Panc1 (cell line): ENCODE measurements at regions not wholly inside any gene's neighbourhood (a gene's known extent, or its start where the extent isn't known, plus 50 kb on each side); places are given as distances from the start of the nearest gene placed in this dataset.

Experiments used
- ATAC-seq: fragments of 200-7000 bp; cut with Tn5 transposase; 2 replicates; pipeline ENCODE4 v1.9.1; 2020; ENCODE audit warnings: mild to moderate bottlenecking, moderate library complexity
- BruUV-seq: library from RNA; stranded (reverse); fragments of 400-500 nt; replicated peaks from 2 replicates; lab custom pipeline; 2021; lab: Mats Ljungman, UMichigan
- CTCF ChIA-PET: fragments of 300-600 bp; sonication (Branson Sonifier 250); formaldehyde crosslinking; loops from one replicate; lab custom pipeline; 2022; ENCODE audit warnings: antibody characterized with exemption; lab: Charles Lee
- POLR2A ChIA-PET: fragments of 300-600 bp; sonication (Branson Sonifier 250); formaldehyde crosslinking; loops from one replicate; lab custom pipeline; 2022; ENCODE audit warnings: antibody characterized with exemption; lab: Charles Lee
- DNase-seq: peaks from one replicate; pipeline ENCODE4 v3.0.0-alpha.2; 2010; ENCODE audit warnings: low read depth, low spot score
- H3K27ac ChIP-seq: 2 replicates; pipeline ENCODE4 v1.5.1; 2011; ENCODE audit warnings: mild to moderate bottlenecking, low read length, inconsistent platforms
- H3K27me3 ChIP-seq: fragments of 200-500 bp; sonication (Bioruptor generic); 2 replicates; pipeline ENCODE4 v1.6.0; 2014; ENCODE audit warnings: low read length, inconsistent platforms; ENCODE audit not compliant: control insufficient read depth, insufficient read depth
- H3K36me3 ChIP-seq: fragments of 200-500 bp; sonication (Bioruptor generic); 2 replicates; pipeline ENCODE4 v1.5.1; 2014; ENCODE audit warnings: inconsistent platforms, mild to moderate bottlenecking, low read length, moderate library complexity; ENCODE audit not compliant: control insufficient read depth, insufficient read depth
- H3K4me1 ChIP-seq: 2 replicates; pipeline ENCODE4 v1.5.1; 2011; ENCODE audit warnings: inconsistent platforms, mild to moderate bottlenecking, low read length, moderate library complexity; ENCODE audit not compliant: control insufficient read depth, insufficient read depth
- H3K4me3 ChIP-seq, 2 experiments: 2 replicates each; pipeline ENCODE4 v1.5.1; 2011 to 2012; ENCODE audit warnings: low read depth in 2 of 2, low read length in 2 of 2, mild to moderate bottlenecking in 2 of 2, inconsistent platforms in 1 of 2, moderate library complexity in 1 of 2
- H3K9me3 ChIP-seq: fragments of 200-500 bp; sonication (Bioruptor generic); 2 replicates; pipeline ENCODE4 v1.5.1; 2014; ENCODE audit warnings: low read depth, mild to moderate bottlenecking, inconsistent platforms, low read length, moderate library complexity; ENCODE audit not compliant: control insufficient read depth, insufficient read depth
- POLR2AphosphoS5 ChIP-seq: IDR thresholded peaks from 2 replicates; pipeline ENCODE4 v1.6.1; 2012; ENCODE audit warnings: mild to moderate bottlenecking, low read depth, low read length, moderate library complexity
- REST ChIP-seq, 2 experiments: IDR thresholded peaks; 2 replicates each; pipeline ENCODE4 v1.6.1; 2011 to 2012; ENCODE audit warnings: low read depth in 2 of 2, control low read depth in 1 of 2, low read length in 1 of 2, mild to moderate bottlenecking in 1 of 2, moderate library complexity in 1 of 2; ENCODE audit not compliant: insufficient read depth in 1 of 2
- SIN3A ChIP-seq: IDR thresholded peaks from 2 replicates; pipeline ENCODE4 v1.6.1; 2012; ENCODE audit warnings: low read depth, mild to moderate bottlenecking, low read length, moderate library complexity, borderline replicate concordance; ENCODE audit not compliant: insufficient read depth
- TCF7L2 ChIP-seq: IDR thresholded peaks from 2 replicates; pipeline ENCODE4 v1.6.1; 2011; ENCODE audit warnings: mild to moderate bottlenecking, low read depth, low read length, inconsistent platforms
- in situ Hi-C: cut with HindIII; loops from 2 replicates; pipeline ENCODE4 v1.10.0; 2016; ENCODE audit warnings: low sequenced_read_pairs, low pct_unique_long_range_greater_than_20kb
- intact Hi-C: fragments of 100-400 bp; cut with micrococcal nuclease; formaldehyde crosslinking; loops from one replicate; pipeline ENCODE4 v1.10.0; 2022; ENCODE audit not compliant: unreplicated experiment
- TF ChIP-seq, protein P1 (sequence below): fragments of 450-650 bp; IDR thresholded peaks from 2 replicates; pipeline ENCODE4 v1.5.1; 2017; ENCODE audit warnings: mild to moderate bottlenecking

DNA sequence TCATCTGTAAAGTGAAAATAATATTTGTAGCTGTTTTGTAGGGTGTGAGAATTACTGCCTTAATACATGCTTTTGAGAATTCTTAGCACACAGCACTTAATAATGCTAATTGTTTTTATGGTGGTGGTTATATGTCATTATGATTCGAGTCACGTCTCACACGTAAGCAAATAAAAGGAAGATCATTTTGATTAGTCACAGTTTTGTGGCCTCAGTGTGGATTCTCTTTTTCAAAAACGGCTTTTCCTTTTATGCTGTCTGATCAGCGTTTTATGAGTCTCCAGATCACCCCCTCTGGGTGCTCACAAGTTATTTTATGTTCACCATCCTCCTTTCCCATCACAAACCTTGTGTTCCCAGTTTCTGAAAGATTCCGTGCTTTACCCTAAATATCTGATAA is 255.6 kb upstream of the CNTN4 start:
- in situ Hi-C loops = no loop called here
- Histone ChIP-seq H3K4me3 (no peak overlapping the region), H3K27ac (no peak overlapping the region), H3K36me3 (no peaks in the 10 kb centered on the region), H3K9me3 (no peaks in the 10 kb centered on the region), H3K27me3 (no peaks in the 10 kb centered on the region), H3K4me1 (no peaks in the 10 kb centered on the region)
- ATAC-seq (no peak), DNase-seq (no peak)
- no peak for TF ChIP-seq SIN3A
- no peak for TF ChIP-seq REST (IDR thresholded peaks at IDR 0.05; ENCODE audit: insufficient read depth in 1 of 2, low read depth in 2 of 2, low read length in 1 of 2)
- TF ChIP-seq, protein P1, sequence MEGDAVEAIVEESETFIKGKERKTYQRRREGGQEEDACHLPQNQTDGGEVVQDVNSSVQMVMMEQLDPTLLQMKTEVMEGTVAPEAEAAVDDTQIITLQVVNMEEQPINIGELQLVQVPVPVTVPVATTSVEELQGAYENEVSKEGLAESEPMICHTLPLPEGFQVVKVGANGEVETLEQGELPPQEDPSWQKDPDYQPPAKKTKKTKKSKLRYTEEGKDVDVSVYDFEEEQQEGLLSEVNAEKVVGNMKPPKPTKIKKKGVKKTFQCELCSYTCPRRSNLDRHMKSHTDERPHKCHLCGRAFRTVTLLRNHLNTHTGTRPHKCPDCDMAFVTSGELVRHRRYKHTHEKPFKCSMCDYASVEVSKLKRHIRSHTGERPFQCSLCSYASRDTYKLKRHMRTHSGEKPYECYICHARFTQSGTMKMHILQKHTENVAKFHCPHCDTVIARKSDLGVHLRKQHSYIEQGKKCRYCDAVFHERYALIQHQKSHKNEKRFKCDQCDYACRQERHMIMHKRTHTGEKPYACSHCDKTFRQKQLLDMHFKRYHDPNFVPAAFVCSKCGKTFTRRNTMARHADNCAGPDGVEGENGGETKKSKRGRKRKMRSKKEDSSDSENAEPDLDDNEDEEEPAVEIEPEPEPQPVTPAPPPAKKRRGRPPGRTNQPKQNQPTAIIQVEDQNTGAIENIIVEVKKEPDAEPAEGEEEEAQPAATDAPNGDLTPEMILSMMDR = no peak
- TF ChIP-seq POLR2AphosphoS5 = no peak
- intact Hi-C loops = no loop called here
- ChIA-PET POLR2A (no interaction called here), CTCF (no interaction called here)
- BruUV-seq = no TSS peak

DNA sequence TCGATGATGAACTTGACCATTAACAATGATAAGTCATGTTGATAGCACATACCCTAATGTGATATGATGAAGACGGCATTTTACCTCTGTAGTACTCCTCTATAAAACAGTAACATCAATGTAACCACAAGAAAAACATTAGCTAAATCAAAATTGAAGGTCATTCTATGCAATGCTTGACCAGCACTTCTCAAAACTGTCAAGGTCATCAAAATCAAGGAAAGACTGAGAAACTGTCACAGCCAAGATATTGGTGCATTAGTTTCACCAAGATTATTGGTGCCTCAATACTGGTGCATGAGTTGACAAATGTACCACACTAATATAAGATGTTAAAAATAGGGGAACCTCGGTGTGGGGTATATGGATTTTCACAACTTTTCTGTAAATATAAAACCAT is 251.1 kb upstream of the CNTN4 start:
- in situ Hi-C loops = no loop called here
- POLR2A ChIA-PET = no interaction called here

More for the DNA sequence above, 251.1 kb upstream of the CNTN4 start:
- H3K27me3 ChIP-seq = no peaks in the 10 kb centered on the region
- H3K27ac ChIP-seq = no peak overlapping the region
- no peak for TF ChIP-seq POLR2AphosphoS5
- TF ChIP-seq SIN3A = no peak
- TF ChIP-seq, protein P1 = no peak
- no peak for TF ChIP-seq TCF7L2
- no peak for TF ChIP-seq REST (IDR thresholded peaks at IDR 0.05; ENCODE audit: insufficient read depth in 1 of 2, low read depth in 2 of 2, low read length in 1 of 2)
- no peaks in the 10 kb centered on the region for H3K4me1 ChIP-seq
- no peaks in the 10 kb centered on the region for H3K9me3 ChIP-seq
- BruUV-seq = no TSS peak
- CTCF ChIA-PET = no interaction called here
- intact Hi-C loops = no loop called here
- H3K36me3 ChIP-seq = no peaks in the 10 kb centered on the region
- no peak overlapping the region for H3K4me3 ChIP-seq
- ATAC-seq = no peak
- no peak for DNase-seq
